HG03342 (cell line): ENCODE measurements at regions not wholly inside any gene's neighbourhood (a gene's known extent, or its start where the extent isn't known, plus 50 kb on each side); places are given as distances from the start of the nearest gene placed in this dataset.

Experiments used
- ATAC-seq: cut with Tn5 transposase; IDR thresholded peaks from one replicate; pipeline ENCODE4 v1.9.1; 2021; ENCODE audit warnings: mild to moderate bottlenecking, moderate library complexity; ENCODE audit not compliant: unreplicated experiment

DNA sequence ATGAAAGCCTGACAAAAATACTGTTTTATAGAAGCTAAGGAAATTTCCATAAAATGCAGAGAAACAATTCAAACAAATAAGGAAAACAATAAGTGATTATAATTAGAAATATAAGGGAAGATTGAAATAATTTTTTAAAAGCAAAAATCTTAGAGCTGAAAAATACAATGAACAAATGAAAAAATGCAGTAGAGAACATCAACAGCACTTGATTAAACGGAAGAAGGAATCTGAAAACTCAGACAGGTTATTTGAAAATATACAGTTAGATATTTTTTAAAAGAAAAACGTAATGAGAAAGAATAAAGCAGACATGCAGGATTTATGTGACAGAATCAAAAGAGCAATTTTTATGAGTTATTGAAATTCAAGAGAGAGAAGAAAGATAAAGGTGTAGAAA, 279.1 kb upstream of the MAGI2 start:
- no peak for ATAC-seq

DNA sequence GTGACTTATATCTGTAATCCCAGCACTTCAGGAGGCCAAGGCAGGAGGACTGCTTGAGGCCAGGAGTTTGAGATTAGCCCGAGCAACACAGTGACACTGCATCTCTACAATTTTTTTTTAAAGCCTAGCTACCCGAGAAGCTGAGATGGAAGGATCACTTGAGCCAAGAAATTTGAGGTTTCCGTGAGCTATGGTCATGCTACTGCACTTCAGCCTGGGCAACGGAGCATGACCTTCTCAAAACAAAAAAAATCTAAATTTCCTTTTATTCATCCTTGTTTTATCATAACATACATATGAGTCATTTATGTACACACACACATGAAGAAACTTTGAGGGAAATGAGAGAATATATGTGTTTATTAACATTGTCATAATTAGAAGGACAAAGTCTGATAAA, 277.5 kb upstream of the MAGI2 start:
- ATAC-seq: no peak

DNA sequence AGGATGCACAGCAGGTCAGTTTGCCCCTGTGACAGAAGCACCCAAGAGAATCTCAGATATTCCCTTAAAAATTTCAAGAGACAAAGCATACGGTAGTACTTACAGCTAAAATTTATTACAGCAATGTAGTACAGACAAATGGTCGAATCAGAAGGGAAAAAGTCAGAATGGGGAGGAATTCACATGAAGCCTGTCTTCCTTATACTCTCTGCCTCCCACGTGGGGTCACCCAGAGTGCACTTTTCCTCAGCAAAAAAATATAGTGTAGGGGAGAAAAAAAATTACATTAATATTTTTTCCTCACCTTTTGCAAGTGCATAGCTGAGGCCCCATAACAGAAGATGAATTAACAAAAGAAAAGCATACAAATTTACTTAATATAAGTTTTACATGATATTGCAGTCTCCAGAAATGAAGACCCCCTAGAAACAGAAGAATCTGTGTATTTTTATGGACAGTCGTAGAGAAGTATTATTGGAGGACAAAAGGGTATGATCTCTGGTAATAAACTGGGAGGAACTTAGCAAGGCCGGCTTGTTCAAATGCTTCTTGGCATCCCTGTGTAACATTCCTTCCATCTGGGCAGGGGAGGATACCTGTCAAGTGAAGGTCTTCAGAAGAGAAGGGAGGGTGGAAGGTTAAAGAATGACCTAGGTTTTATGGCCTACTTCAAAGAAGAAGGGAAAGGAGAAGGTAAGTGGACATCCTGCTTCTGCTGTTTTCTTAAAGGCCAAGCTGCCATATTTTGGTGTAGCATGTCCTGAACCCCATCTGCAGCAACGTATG, 270.6 kb upstream of the MAGI2 start:
- ATAC-seq: no peak

DNA sequence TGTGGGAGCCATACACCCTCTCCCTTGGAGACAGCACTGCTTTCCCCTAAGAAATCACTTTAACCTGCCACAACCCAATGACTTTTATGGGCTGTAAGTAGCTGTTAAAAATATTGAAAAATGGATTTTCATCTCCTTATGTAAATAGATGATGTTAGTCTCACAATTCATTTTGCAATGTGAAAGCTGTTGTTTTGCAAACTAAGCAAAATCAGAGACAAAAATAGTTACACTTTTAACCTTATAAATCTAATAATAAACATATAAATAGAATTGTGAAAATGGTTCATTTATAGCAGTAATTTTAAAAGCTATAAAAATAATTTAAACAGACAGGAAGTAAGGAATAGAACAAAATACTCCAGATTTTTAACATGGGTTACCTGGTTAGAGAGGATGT, 268.8 kb upstream of the MAGI2 start:
- ATAC-seq: no peak

DNA sequence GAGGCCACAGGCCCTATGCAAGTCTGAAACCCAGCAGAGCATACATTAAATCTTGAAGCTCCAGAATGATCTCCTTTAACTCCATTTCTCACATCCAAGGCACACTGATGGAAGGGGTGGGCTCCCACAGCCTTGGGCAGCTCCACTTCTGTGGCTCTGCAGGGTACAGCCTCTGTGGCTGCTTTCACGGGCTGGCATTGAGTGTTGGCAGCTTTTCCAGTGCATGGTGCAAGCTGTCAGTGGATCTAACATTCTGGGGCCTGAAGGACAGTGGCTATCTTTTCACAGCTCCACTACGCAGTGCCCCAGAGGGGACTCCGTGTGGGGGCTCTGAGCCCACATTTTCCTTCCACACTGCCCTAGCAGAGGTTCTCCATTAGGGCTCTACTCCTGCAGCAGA, 265.7 kb upstream of the MAGI2 start:
- ATAC-seq: no peak

DNA sequence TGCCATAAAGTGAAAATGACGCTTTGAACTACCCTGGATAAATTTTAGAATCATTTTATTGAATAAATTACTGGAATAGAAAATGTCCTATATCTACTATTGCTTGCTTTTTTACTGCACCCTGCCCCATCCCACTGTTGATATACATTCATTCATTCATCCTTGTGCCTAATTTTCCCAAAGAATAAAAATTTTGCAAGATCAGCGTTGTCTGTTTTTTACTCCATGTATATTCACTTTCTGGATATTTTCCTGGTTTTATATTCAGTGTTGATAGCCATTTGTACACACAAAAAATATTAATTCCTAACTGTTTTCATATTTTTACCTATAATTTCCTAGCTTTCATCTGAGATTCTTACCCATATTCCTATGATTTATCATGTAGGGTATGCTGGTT, 262.9 kb upstream of the MAGI2 start:
- ATAC-seq: no peak

DNA sequence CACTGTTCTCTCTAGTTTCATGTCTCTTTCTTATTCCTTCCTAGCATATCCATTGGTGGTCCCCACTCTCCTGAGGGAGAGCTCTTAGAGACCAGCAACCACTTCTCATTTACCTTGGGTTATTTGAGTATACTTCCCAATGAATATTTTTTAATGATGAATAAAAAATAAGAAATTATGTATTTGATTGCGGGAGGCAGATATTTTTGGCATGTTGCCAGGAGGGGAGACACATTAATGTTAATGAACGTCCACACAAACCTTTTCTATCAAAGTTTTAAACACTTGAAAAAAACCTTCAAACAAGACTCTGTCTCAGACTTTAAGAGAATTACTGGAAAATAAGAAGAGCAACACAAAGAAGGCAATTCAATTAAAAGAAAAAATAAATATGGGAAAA, 260.6 kb upstream of the MAGI2 start:
- no peak for ATAC-seq

DNA sequence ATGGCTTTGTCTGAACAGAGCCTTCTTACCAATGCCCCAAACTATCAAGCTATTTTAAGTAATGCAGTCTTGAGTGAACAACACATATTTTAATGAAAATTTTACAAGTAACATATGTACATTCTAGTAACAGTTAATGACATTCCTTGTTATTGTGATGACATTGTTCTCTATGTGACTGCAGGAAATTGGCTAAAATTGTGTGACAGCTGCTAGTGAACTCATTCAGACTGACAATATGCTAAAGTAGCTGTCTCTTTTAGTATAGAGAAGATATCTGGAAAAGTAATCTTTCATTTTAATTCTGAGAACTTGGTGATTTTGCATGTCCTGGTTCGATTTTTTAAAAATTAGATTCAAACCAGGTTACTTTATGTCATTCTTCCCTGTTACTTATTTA, 259.8 kb upstream of the MAGI2 start:
- ATAC-seq: no peak

DNA sequence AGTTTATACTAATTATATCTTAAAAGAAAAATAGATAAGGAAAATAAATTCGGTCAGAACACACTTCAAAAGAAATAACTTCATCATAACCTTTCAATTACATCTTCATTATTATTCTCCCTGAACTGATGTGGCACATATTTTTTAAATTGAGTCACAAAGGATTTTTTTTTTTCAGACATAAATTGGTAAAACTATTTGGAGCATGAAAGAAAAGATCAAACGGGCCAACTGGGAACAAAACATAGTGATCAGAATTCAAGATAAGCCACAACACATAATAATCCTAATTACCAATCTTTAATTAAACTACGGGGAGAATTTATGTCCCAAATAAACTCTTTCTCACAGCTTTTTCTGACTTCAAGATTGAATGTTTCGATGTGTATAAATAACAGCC, 258.2 kb upstream of the MAGI2 start:
- ATAC-seq: no peak

DNA sequence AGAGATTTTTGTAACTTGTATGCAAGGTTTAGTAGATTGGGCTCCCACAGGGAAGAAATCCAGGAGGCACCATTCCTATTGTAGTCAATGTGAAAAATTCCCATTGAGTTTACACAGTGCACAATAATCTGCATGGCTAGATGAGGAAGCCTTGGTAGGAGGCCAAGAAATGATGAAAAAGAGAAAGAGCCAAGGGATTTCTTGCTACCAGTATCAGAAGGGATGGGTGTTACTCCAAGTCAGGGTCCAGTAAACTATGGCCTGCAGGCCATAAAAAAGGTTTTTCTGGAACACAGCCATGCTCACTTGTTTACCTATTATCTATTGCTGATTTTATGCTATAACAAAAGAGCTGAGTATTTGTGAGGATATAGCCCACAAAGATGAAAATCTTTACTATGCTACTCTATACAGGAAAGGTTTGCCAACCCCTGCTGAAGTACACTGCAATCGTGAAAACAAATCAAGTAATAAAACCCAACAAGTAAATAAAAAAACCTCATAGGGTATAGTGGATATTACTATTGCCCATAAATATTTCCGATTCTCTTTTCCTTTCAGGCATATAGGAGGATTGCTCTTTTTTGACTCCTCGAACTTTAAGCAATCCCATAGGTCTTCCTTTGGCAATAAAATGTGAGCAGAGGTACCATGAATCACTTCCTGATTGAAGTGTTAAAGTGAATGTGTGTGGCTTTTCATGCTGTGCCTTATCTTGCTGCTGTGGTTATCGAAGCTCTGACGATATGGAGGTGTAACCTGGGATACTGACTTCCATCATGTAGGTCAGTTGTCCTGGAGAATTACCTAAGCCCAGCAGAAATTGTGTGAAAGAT, 256.3 kb upstream of the MAGI2 start:
- ATAC-seq: no peak

DNA sequence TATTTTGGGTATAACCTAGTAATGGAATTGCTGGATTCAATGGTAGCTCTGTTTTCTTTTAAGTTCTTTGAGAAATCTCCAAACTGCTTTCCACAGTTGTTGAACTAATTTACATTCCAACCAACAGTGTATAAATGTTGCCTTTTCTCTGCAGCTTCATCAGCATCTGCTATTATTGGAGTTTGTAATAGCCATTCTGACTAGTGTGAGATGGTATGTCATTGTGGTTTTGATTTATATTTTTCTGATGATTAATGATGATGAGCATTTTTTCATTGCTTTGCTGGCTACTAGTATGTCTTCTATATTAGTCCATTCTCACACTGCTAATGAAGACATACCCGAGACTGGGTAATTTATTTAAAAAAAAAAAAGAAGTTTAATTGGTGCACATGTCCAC, 248.6 kb upstream of the MAGI2 start:
- no peak for ATAC-seq

DNA sequence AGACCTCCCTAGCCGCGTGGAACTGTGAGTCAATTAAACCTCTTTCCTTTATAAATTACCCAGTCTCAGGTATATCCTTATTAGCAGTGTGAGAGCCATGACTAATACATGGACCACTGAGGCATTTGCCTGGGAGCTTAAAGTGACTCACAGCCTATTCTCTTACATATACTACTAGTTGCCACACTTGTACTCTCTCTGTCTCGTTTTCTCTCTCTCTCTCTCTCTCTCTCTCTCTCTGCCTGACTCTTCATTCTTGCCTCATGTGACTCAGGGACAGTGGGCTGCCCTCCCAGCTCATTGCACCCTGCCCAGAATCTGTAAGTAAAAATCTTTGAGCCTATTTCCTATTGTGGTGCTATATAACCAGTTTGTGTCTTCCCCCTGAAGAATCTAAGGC, 238.5 kb upstream of the MAGI2 start:
- ATAC-seq: no peak

DNA sequence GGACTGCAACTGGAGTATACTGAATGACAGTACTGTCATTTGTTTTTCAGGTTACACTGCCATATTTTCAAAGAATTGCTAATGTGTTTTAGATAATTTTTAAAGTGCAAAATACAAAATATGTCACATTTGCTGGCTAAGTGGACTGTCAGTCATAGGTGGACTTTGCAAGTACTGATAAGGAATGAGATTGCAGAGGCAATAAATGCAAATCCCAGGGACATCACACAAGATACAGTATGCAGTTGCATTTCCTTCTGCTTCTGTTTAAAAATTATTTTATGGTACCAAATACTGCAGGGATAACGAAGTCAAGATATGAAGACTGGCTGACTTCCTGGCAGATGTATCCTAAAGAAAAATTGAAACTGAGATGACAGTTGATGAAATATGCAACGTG, 237.6 kb upstream of the MAGI2 start:
- no peak for ATAC-seq

DNA sequence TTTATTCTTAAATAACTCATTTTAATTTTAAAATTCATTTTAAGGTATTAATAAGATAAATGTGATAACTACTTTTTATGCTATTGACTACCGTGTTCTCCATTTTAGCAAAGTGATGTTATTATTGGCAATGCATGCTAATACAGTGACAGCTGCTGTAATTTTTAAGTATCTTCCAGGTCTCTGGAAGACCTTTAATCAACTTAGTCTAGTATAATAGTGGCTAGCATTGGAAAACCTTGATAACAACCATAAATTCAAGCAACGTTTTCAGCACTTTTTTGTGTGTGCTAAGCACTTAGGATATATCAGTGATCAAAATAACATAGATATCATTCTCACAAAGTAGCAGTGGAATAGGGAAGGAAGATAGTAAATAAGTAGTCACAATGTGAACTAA, 230.9 kb upstream of the MAGI2 start:
- no peak for ATAC-seq

DNA sequence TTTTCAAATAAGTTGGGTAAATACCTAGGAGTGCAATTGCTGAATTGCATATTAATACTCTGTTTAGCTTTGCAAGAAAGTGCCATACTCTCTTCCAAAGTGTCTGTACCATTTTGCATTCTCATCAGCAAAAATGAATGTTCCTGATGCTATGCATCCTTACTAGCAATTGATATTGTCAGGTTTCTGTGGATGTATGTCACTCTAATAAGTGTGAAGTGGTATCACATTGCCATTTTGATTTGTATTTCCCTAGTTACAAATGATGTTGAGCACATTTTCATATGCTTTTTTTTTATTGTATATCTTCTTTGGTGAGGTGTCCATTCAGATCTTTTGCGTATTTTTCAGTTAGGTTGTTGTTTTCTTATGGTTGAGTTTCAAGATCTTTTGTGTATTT, 230.4 kb upstream of the MAGI2 start:
- no peak for ATAC-seq

DNA sequence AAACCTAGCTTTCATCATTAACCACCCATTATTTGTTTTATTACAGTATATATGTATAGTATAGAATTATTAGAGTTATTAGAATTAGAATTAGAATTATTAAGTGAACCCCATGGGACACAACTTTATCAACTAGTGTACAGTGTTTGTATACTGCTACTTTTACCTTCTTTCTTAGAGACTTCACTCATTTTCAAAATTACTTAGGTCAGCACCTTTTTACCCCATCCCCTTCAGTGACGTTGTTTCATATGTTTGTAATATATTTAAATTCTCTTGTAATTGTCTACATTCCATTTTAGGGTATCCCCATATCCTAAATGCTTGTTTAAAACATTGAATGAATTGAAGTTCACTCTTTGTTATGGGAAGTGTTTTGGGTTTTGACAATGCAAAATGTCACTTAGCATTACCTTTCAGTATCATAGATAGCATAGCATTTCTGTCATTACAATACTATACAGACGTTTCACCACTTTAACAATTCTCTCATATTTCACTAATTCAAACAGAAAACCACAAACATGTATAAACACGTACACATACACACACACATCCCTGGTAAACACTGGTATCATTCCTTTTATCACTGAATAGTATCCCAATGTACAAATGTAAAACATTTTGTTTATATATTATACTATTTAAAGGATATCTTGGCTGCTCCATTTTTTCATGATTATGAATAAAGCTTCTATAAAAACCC, 229.9 kb upstream of the MAGI2 start:
- no peak for ATAC-seq

DNA sequence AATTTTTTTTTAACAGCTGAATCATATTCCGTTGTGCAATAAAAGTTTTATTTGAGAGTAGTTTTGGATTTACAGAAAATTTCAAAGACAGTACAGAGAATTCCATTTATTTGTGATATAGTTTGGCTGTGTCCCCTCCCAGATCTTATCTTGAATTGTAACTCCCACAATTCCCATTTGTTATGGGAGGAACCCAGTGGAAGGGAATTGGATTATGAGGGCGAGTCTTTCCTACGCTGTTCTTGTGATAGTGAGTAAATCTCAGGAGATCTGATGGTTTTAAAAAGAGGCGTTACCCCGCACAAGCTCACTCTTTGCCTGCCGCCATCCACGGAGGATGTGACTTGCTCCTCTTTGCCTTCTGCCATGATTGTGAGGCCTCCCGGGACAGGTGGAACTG, 228.0 kb upstream of the MAGI2 start:
- no peak for ATAC-seq

DNA sequence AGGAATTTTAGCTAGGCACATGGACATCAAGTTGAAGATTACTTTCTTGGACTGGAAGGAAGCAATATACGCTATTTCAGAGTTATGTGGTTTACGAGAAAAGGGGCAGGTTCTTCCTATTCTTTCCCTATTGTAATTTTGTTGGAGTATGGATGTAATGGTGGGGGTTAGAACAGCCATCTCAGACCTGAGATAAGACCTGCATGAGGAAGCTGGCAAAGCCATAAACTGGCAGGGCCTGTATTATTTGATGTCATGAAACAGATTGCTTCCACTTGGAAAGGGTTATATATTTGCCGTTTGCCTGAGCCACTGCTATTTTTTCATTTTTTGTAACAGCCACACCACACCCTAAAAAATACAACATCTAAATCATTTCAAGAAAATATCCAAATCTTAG, 220.5 kb upstream of the MAGI2 start:
- ATAC-seq: no peak

DNA sequence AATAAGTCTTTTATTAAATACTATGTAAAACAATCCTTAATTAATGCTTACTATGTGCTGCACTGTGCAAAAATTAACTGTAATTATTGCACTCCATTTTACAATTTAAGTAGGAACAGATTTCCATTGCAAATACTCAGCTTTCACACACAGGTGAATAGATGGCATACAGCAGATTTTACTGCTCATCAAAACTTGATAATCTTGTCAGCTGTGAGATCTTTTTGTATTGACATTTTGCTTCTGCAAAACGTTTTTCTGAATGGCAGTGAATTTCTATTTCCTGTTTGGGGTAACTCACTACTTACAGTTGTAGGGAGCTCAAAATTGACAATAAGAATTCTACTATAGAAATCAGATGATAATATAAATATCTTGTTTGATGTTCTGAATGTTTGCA, 220.0 kb upstream of the MAGI2 start:
- no peak for ATAC-seq

DNA sequence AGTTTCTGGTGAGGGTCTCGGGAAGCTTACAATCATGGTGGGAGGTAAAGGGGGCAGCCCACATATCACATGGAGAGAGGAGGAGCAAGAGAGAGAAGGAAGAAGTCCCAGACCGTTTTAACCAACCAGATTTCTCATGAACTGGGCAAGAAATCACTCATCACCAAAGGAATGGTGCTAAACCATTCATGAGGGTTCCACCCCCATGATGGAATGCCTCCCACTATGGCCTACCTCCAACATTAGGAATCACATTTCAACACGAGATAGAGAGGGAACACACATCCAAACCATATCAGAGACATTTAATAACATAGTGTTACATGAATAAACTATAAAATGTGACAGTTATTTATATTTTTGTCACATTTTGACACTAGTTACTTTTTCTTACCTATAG, 214.8 kb upstream of the MAGI2 start:
- no peak for ATAC-seq

DNA sequence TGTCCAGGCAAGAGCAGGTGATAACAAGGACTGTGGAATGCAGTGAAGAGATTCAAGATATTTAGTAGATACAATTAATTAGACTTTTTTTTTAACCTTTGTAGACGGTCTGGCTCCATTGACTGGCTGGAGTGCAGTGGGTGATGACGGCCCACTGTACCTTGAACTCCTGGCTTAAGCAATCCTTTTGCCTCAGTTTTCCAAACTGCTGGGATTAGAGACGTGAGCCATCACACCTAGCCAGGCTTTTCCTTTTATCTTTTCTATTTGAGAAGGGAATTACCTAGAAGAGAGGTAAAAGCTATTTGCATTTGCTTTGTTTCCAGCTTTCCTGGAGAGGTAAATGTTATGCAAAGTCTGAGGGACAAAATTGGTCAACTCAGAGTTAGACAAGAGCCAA, 213.0 kb upstream of the MAGI2 start:
- ATAC-seq: no peak
